SJCRH30 (cell line): ENCODE measurements at regions not wholly inside any gene's neighbourhood (a gene's known extent, or its start where the extent isn't known, plus 50 kb on each side); places are given as distances from the start of the nearest gene placed in this dataset.

Experiments used
- DNase-seq, 2 experiments: peaks; one replicate each; pipeline ENCODE4 v3.0.0-alpha.2; 2015 to 2020
- H3K27ac ChIP-seq: fragments of 250-450 bp; sonication (Bioruptor Pico); 2 replicates; pipeline ENCODE4 v1.5.1; 2020; ENCODE audit warnings: mild to moderate bottlenecking, moderate library complexity
- H3K27me3 ChIP-seq: fragments of 250-450 bp; sonication (Bioruptor Pico); 2 replicates; pipeline ENCODE4 v1.5.1; 2020; ENCODE audit warnings: mild to moderate bottlenecking, moderate library complexity
- H3K36me3 ChIP-seq: fragments of 250-450 bp; sonication (Bioruptor Pico); 2 replicates; pipeline ENCODE4 v1.5.1; 2020; ENCODE audit warnings: mild to moderate bottlenecking, moderate library complexity
- H3K4me1 ChIP-seq: fragments of 250-450 bp; sonication (Bioruptor Pico); 2 replicates; pipeline ENCODE4 v1.5.1; 2020; ENCODE audit warnings: mild to moderate bottlenecking, moderate library complexity
- H3K4me3 ChIP-seq: fragments of 250-450 bp; sonication (Bioruptor Pico); 2 replicates; pipeline ENCODE4 v1.5.1; 2020; ENCODE audit warnings: mild to moderate bottlenecking, moderate library complexity
- H3K9me3 ChIP-seq: fragments of 250-450 bp; sonication (Bioruptor Pico); replicated peaks from 2 replicates; pipeline ENCODE4 v1.5.1; 2020; ENCODE audit warnings: mild to moderate bottlenecking, moderate library complexity

DNA sequence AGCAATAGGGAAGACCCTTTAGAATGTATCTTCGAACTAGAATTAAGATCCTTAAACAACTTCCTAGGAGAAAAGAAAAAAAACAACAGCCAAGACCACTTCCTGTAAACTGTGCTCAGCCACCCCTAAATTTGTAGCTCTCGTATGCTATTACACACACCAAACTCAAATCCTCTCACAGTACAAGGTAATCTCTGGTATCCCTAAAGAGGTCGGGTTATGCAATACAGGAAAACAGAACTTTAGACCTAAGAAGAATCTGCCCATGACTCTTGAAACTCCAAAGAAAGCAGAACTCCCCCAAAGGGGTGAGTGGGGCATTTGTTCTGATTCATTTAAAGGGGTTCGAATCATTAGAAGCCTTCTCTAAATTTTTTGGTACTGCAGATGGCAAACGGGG, 170.9 kb upstream of the CASK start:
- no peak overlapping the region for H3K27ac ChIP-seq
- no peaks in the 10 kb centered on the region for H3K36me3 ChIP-seq
- no peaks in the 10 kb centered on the region for H3K4me1 ChIP-seq
- no peaks in the 10 kb centered on the region for H3K9me3 ChIP-seq
- no peak overlapping the region for H3K4me3 ChIP-seq
- no peak for DNase-seq
- no peaks in the 10 kb centered on the region for H3K27me3 ChIP-seq

DNA sequence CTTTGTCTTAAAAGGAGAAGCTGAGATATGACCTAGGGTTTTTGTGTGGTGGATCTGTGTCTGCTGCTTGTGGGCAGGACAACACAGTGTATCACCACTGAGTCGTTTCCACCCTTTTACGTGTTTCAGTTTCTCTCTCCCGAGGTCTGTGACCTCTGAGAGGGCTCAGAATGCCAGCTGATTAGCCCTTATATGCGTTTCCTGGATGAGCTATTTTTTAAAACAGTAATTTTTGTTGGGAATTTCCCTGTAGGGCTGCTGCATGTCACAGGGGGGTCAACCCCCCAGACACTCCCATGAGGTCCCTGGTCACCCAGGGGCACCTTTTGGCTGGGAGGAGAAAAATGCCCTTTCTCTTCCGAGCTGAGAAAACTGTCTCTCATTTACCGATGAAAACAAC, 170.4 kb upstream of the CASK start:
- Histone ChIP-seq H3K4me3 (no peak overlapping the region), H3K9me3 (no peaks in the 10 kb centered on the region), H3K27me3 (no peaks in the 10 kb centered on the region), H3K27ac (no peak overlapping the region), H3K4me1 (no peaks in the 10 kb centered on the region), H3K36me3 (no peaks in the 10 kb centered on the region)
- no peak for DNase-seq

DNA sequence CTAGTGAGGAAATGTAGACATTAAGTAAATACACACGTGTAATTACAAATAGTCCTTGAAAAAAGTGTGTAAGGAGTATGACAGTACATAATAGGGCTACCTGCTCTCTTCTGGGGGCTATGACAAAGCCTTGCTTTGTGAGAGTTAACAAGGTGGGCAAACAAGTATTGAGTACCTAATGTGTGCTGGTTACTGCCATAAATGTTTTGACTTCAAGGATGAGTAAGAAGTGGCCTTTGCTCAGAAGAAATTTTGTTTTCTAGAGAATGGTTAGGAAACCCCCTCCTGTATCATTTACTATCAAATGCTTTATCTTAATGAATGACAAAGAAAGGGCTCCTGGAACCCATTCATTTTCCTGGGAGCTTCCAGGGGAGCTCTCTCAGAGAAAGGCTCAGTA, 167.0 kb upstream of the CASK start:
- DNase-seq = no peak
- Histone ChIP-seq H3K4me1 (no peaks in the 10 kb centered on the region), H3K36me3 (no peaks in the 10 kb centered on the region), H3K27ac (no peak overlapping the region), H3K27me3 (no peaks in the 10 kb centered on the region), H3K4me3 (no peak overlapping the region), H3K9me3 (no peaks in the 10 kb centered on the region)

DNA sequence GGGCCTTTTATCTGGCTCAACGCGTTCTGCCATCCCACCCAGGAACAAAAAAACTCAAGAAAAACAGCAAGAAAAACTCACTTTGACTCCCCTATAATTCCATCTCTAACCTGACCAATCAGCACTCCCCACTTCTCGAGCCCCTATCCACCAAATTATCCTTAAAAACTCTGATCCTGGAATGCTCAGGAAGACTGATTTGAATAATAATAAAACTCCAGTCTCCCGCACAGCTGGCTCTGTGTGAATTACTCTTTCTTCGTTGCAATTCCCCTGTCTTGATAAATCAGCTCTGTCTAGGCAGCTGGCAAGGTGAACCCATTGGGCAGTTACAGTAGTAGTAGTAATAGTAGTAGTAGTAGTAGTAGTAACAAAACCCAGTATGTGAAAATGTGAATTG, 165.7 kb upstream of the CASK start:
- Histone ChIP-seq H3K9me3 (no peaks in the 10 kb centered on the region), H3K27me3 (no peaks in the 10 kb centered on the region), H3K36me3 (no peaks in the 10 kb centered on the region), H3K4me1 (no peaks in the 10 kb centered on the region), H3K27ac (no peak overlapping the region), H3K4me3 (no peak overlapping the region)
- DNase-seq = no peak

DNA sequence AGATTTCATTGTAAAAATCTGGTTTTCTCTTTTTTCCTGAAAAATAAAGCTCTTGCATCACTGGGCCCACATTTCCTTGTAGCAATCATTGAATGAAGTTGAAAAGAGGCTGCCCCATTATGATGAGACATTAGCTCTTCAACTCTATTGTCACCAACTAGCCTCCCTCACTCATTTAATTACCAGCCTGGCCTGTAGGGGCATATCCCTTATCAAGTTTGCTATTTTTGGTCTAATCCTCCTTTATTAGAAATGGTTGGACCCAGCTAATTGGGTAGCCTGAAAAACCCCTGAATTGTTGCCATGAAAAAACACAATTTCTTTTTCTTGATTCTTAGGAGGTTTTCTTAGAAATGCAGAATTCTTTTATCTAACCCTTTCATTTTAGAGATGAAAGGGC, 164.6 kb upstream of the CASK start:
- no peaks in the 10 kb centered on the region for H3K9me3 ChIP-seq
- H3K4me3 ChIP-seq = no peak overlapping the region
- no peak for DNase-seq
- no peak overlapping the region for H3K27ac ChIP-seq
- H3K36me3 ChIP-seq = no peaks in the 10 kb centered on the region
- no peaks in the 10 kb centered on the region for H3K27me3 ChIP-seq
- H3K4me1 ChIP-seq = no peaks in the 10 kb centered on the region

DNA sequence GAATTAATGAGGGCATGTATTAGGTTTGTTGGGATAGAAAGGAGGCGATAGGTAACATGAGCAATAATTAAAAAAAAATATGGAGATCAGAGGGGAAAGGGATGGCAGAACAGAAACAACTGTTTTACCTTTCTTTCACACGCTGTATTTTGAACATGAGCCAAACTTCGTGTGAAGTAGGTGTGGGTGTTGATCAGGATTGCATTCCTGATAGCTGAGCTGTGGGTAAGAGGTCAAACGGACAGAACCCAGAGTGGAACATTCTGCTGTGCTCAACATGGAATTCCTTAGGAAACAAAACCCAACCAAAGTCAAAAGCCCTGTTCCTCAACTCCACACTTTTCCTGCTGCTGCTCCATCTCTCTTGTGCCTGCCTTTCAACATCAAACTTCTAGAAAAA, 162.5 kb upstream of the CASK start:
- no peaks in the 10 kb centered on the region for H3K27me3 ChIP-seq
- H3K9me3 ChIP-seq = no peaks in the 10 kb centered on the region
- no peaks in the 10 kb centered on the region for H3K4me1 ChIP-seq
- no peak for DNase-seq
- H3K4me3 ChIP-seq = no peak overlapping the region
- H3K27ac ChIP-seq = no peak overlapping the region
- H3K36me3 ChIP-seq = no peaks in the 10 kb centered on the region

DNA sequence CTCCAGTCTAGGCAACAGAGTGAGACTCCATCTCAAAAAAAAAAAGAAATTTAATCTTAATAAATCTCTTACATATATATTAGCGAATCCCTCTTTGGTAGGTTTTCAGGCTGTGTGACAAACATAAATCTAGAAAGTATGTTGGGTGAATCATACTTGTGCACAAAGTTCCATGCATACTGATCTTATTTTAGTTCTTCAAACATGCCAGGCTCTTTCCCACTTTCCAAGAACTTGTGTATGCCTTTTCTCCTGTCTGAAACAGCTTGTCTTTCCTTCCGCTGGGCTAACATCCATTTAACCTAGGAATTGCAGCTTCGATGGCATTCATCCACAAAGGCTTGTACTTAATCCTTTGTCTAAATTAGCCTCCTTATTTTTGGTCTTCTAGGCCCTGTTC, 156.6 kb upstream of the CASK start:
- no peak overlapping the region for H3K27ac ChIP-seq
- no peaks in the 10 kb centered on the region for H3K36me3 ChIP-seq
- no peaks in the 10 kb centered on the region for H3K9me3 ChIP-seq
- H3K27me3 ChIP-seq = no peaks in the 10 kb centered on the region
- DNase-seq = no peak
- no peaks in the 10 kb centered on the region for H3K4me1 ChIP-seq
- H3K4me3 ChIP-seq = no peak overlapping the region

DNA sequence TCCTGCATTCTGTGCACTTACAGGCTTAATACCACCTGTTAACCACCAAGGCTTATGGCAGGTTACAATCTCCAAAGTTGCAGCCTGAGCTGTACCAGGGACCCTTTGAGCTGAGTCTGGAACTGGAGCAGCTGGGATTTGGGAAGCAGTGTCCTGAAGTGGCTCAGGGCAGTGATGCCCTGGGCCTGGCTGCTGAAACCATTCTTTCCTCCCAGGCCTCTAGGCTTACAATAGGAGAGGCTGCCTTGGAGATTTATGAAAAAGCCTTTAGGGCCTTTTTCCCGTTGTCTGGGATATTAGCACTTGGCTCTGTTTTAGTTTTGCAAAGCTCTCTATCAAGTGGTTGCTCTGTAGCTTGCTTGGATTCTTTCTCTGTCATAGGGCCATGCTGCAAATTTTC, 154.3 kb upstream of the CASK start:
- H3K9me3 ChIP-seq = no peaks in the 10 kb centered on the region
- DNase-seq = peak in 1 of 2 experiments; percentile 18
- H3K36me3 ChIP-seq = no peaks in the 10 kb centered on the region
- no peak overlapping the region for H3K27ac ChIP-seq
- H3K4me3 ChIP-seq = no peak overlapping the region
- H3K27me3 ChIP-seq = no peaks in the 10 kb centered on the region
- no peaks in the 10 kb centered on the region for H3K4me1 ChIP-seq

DNA sequence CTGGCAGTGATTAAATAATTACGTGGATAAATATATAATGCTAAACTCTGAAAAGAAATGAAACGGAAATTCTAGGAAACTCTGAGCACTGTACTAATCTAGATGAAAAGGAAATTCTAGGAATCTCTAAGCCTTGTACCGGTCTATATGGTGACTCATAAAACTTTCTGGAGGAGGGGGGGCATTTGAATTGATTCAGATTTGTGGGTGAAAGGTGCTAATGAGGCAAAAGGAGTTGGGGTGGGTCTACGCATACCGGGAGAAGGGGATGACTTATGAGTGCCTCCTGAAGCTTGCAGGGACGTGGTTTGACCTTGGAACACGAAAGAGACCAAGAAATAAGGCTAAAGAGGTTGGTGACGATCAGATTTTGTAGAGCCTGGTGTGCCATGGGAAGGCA, 151.7 kb upstream of the CASK start:
- Histone ChIP-seq H3K9me3 (no peaks in the 10 kb centered on the region), H3K27ac (no peak overlapping the region), H3K4me1 (no peaks in the 10 kb centered on the region), H3K36me3 (no peaks in the 10 kb centered on the region), H3K27me3 (no peaks in the 10 kb centered on the region), H3K4me3 (no peak overlapping the region)
- no peak for DNase-seq

DNA sequence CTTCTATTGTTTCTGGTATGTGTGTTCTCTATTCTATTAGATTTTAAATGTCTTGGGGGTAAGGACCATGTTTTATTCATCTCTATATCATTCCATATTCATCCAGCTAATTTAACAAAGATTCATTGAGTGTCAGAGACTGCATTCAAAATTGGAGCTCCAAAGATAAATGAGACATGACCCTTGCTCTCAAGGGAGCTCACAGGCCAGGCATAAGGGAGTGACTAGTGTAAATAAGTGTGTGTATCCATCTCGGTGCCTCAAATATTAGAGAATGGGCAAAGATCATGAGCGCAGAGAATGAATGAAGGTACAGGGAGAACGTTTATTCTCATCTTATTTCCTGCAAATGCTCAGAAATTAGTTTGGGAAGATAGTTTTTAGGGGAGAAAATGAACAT, 150.1 kb upstream of the CASK start:
- H3K27me3 ChIP-seq = no peaks in the 10 kb centered on the region
- no peak overlapping the region for H3K27ac ChIP-seq
- H3K9me3 ChIP-seq = no peaks in the 10 kb centered on the region
- DNase-seq = no peak
- no peaks in the 10 kb centered on the region for H3K36me3 ChIP-seq
- no peak overlapping the region for H3K4me3 ChIP-seq
- no peaks in the 10 kb centered on the region for H3K4me1 ChIP-seq

DNA sequence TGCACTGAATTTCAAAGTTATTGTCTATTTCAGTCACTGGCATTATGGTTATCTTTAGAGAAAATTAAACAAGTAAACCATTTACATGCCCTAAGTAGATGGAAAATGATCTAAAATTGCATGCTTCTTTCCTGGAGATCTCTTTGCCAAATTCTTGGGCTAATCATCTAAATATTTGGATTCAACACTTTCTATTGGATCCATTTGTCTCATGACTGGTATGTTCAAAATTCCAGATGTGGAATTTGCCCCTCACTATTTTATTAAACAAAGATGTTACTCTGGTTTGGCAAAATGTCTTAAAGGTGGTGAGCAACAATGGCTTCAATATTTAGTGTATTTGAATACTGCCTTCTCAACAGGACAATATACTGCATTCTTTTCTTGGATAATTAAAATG, 147.5 kb upstream of the CASK start:
- no peaks in the 10 kb centered on the region for H3K27me3 ChIP-seq
- no peaks in the 10 kb centered on the region for H3K9me3 ChIP-seq
- H3K4me3 ChIP-seq = no peak overlapping the region
- H3K27ac ChIP-seq = no peak overlapping the region
- no peaks in the 10 kb centered on the region for H3K36me3 ChIP-seq
- no peak for DNase-seq
- no peaks in the 10 kb centered on the region for H3K4me1 ChIP-seq

DNA sequence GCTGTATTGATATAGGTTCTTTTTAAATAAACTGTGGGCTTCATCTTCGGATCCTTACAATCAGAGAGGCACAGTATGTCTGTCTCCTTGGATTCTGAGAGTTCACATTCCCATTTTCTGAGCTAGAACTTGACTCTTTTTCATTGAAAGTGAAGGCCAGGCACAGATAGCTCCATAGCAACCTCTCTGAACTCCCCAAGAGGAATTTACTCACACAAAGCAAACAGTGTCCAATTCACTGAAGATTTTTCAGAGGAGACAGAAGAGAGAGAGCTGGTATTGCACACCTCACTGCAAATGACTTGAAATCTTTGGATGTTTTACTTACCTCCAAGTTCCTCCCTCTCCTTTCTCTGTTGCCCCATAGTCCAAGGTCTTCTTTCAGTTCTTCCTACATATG, 130.9 kb upstream of the CASK start:
- Histone ChIP-seq H3K4me3 (no peak overlapping the region), H3K27ac (no peak overlapping the region), H3K4me1 (no peaks in the 10 kb centered on the region), H3K36me3 (no peaks in the 10 kb centered on the region), H3K9me3 (no peaks in the 10 kb centered on the region), H3K27me3 (no peaks in the 10 kb centered on the region)
- no peak for DNase-seq

DNA sequence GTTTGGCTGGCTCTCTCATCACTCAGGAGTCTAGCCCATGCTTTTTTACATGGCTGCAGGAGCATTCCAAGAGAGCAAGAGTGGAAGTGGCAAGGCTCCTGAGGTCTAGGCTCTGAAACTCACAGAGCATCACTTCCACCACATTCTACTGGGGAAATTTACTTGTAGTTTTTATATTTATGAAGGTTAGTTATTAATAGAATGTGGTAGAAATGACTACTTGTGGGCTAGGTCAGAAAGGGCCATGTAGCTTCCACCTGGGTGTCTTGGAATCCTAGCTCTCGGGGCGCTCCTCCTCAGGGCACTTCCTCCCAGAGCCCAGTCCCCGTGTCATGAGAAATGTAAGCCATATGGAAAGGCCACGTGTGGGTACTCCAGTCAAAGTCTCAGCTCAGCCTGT, 127.0 kb upstream of the CASK start:
- no peak overlapping the region for H3K27ac ChIP-seq
- no peak for DNase-seq
- no peaks in the 10 kb centered on the region for H3K36me3 ChIP-seq
- H3K27me3 ChIP-seq = no peaks in the 10 kb centered on the region
- no peak overlapping the region for H3K4me3 ChIP-seq
- H3K4me1 ChIP-seq = no peaks in the 10 kb centered on the region
- H3K9me3 ChIP-seq = no peaks in the 10 kb centered on the region

DNA sequence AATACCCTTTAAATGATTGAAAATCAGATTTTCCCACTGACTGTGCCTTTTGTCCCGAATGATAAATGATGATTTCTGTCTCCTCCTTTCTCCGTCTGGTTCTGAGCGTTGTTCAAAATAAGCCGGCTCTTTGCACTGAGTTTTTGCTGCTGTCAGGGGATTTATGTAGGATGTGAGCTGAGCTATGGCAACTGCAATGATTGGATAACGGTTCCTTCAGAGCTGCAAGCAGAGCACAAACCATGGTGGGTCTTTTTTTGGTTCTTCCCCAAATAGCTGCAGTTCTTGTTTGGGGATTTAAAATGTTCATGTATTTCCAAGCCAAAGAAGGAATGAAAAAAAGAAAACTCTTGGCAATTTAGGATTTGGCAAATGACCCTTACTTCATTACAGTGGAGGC, 124.5 kb upstream of the CASK start:
- no peak overlapping the region for H3K4me3 ChIP-seq
- no peak for DNase-seq
- no peaks in the 10 kb centered on the region for H3K4me1 ChIP-seq
- H3K36me3 ChIP-seq = no peaks in the 10 kb centered on the region
- no peak overlapping the region for H3K27ac ChIP-seq
- H3K9me3 ChIP-seq = no peaks in the 10 kb centered on the region
- no peaks in the 10 kb centered on the region for H3K27me3 ChIP-seq

DNA sequence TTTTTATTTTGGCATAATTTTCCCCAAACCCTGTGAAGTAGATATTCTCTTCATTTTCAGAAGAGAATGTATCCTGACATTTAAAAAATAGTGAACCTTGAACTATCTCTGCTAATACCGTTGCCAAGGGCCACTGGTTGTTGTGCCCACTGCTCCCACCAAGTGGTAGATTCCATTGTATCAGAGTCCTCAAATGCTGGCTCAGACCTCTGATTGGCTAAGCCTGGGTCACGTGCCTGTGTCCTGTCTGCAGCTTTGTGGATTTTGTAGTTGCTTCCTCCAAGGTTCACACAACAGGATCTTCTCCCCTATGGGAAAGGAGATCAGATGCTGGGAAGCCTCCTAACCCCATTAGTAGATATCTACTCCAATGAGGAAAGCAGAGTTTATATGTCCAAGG, 104.8 kb upstream of the CASK start:
- no peak for DNase-seq
- H3K36me3 ChIP-seq = no peaks in the 10 kb centered on the region
- H3K4me3 ChIP-seq = no peak overlapping the region
- no peaks in the 10 kb centered on the region for H3K27me3 ChIP-seq
- H3K9me3 ChIP-seq = no peaks in the 10 kb centered on the region
- H3K4me1 ChIP-seq = no peaks in the 10 kb centered on the region
- no peak overlapping the region for H3K27ac ChIP-seq

DNA sequence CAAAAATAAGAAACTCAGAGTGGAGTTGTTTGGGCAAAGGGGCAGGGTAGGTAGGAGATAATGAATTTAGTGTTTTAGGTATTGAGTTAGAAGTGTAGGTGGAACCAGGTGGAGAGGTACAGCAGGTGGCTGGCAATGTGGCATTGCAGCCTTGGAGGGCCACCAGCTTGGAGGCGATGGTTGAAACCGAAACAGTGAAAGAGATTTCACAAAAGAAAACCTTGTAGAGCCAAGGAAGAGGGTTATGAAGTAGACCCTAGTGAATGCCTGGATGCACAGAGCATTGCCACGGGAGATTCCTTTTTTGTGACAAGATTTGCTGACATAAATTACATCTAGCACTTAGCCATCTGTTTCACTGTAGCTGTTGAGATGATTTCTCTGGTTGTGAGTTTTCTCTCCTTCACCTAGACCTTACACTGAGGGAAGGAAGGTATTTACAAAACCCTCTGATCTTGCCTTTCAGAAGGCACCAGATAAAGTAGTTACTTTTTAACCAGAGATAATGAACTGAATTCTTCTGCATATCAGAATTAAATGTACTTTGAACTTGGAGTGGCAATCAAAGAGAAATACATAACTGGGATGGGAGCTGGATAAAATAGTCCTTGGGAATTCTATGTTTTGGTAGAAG, 104.1 kb upstream of the CASK start:
- H3K9me3 ChIP-seq = no peaks in the 10 kb centered on the region
- H3K27ac ChIP-seq = no peak overlapping the region
- H3K4me3 ChIP-seq = no peak overlapping the region
- H3K36me3 ChIP-seq = no peaks in the 10 kb centered on the region
- no peak for DNase-seq
- no peaks in the 10 kb centered on the region for H3K4me1 ChIP-seq
- H3K27me3 ChIP-seq = no peaks in the 10 kb centered on the region

DNA sequence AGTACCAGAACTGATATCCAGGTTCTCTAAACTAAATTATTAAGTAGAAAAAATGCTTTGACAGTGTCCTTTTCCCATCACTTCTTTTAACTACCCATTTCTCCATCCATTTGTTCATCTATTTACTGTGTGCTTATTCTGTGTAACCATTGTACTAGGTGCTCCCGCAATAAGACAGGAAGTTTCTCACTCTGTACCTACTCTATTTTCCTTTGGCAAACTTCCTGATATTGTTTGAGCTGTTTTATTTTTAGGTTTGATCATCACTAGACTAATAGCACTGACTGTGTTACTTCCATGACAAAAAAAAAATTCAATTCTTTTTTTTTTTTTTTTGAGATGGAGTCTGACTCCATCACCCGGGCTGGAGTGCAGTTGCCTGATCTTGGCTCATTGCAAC, 102.5 kb upstream of the CASK start:
- DNase-seq = no peak
- Histone ChIP-seq H3K27ac (no peak overlapping the region), H3K36me3 (no peaks in the 10 kb centered on the region), H3K4me1 (no peaks in the 10 kb centered on the region), H3K27me3 (no peaks in the 10 kb centered on the region), H3K4me3 (no peak overlapping the region), H3K9me3 (no peaks in the 10 kb centered on the region)
